ENCODE measurements at regions not wholly inside any gene's neighbourhood (a gene's known extent, or its start where the extent isn't known, plus 50 kb on each side); places are given as distances from the start of the nearest gene placed in this dataset.
"Not testable (repeated sequence)": the region's sequence is repeated elsewhere in the genome, so short reads cannot be mapped to it uniquely, and the experiment has no call there.

DNA sequence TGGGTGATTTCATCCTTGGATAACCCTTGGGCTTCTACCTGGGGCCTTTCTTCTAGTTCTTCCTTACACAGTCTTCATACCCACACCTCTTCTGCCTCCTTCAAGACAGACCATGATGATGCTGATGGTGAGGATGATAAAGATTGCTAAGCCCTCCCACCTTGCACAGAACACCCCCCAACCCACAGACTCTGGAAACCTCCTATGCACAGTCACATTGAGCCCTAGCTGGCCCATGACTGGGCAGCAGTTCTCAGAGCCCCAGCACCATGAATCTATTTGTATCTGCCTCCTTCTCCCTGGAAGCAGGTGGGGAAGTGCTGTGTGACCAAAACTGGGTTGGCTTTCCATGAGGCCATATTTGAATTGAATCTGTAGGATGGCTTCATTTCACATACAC is 99.8 kb downstream of the EN1 start:
- no peak overlapping the region for H3K4me3 Mint-ChIP-seq
- DNase-seq (no peak), ATAC-seq (ENCODE audit: poor library complexity) (no peak)
- no peaks in the 10 kb centered on the region for H3K4me1 Mint-ChIP-seq (ENCODE audit: low read depth)
- Histone ChIP-seq H3K9me3 (ENCODE audit: control insufficient read depth in 1 of 2, insufficient read depth in 1 of 2, low read length in 2 of 2) (peaks cover 7 to 15% of the 10 kb centered on the region in 2 experiments), H3K27me3 (ENCODE audit: control insufficient read depth in 1 of 2, insufficient read depth in 2 of 2, low read length in 2 of 2) (peaks cover 0 to 2% of the 10 kb centered on the region in 2 experiments), H3K36me3 (ENCODE audit: insufficient read depth, low read length) (no peaks in the 10 kb centered on the region), H3K27ac (ENCODE audit: low read depth in 1 of 2, low read length in 2 of 2) (no peak overlapping the region), H3K4me3 (ENCODE audit: low read length) (no peak overlapping the region), H3K4me1 (ENCODE audit: insufficient read depth, low read length) (no peaks in the 10 kb centered on the region)
- TF ChIP-seq, protein P1, sequence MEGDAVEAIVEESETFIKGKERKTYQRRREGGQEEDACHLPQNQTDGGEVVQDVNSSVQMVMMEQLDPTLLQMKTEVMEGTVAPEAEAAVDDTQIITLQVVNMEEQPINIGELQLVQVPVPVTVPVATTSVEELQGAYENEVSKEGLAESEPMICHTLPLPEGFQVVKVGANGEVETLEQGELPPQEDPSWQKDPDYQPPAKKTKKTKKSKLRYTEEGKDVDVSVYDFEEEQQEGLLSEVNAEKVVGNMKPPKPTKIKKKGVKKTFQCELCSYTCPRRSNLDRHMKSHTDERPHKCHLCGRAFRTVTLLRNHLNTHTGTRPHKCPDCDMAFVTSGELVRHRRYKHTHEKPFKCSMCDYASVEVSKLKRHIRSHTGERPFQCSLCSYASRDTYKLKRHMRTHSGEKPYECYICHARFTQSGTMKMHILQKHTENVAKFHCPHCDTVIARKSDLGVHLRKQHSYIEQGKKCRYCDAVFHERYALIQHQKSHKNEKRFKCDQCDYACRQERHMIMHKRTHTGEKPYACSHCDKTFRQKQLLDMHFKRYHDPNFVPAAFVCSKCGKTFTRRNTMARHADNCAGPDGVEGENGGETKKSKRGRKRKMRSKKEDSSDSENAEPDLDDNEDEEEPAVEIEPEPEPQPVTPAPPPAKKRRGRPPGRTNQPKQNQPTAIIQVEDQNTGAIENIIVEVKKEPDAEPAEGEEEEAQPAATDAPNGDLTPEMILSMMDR (IDR thresholded peaks at IDR 0.05), result no peak
- H3K27ac Mint-ChIP-seq, result no peak overlapping the region
- intact Hi-C loops (cut with DNase I, micrococcal nuclease), result no loop called here
- POLR2A ChIA-PET, result no interaction called here
- H3K9me3 Mint-ChIP-seq, result peaks cover 6% of the 10 kb centered on the region
- H3K36me3 Mint-ChIP-seq (ENCODE audit: low read depth), result no peaks in the 10 kb centered on the region
- CTCF ChIA-PET, result no interaction called here
- peaks cover 22% of the 10 kb centered on the region for H3K27me3 Mint-ChIP-seq

GRCh38 chr2:118747066-118747465 is 100.4 kb downstream of the EN1 start:
- ChIA-PET CTCF (no interaction called here), POLR2A (no interaction called here)
- Mint-ChIP-seq H3K27ac (no peak overlapping the region), H3K36me3 (ENCODE audit: low read depth) (no peaks in the 10 kb centered on the region), H3K9me3 (peaks cover 6% of the 10 kb centered on the region), H3K4me1 (ENCODE audit: low read depth) (no peaks in the 10 kb centered on the region), H3K4me3 (no peak overlapping the region), H3K27me3 (peaks cover 26% of the 10 kb centered on the region)
- H3K36me3 ChIP-seq (ENCODE audit: insufficient read depth, low read length), result no peaks in the 10 kb centered on the region
- ATAC-seq (ENCODE audit: poor library complexity) (no peak), DNase-seq (no peak)
- TF ChIP-seq, protein P1 (IDR thresholded peaks at IDR 0.05), result no peak
- peaks cover 0 to 2% of the 10 kb centered on the region in 2 experiments for H3K27me3 ChIP-seq (ENCODE audit: control insufficient read depth in 1 of 2, insufficient read depth in 2 of 2, low read length in 2 of 2)
- peaks cover 7 to 15% of the 10 kb centered on the region in 2 experiments for H3K9me3 ChIP-seq (ENCODE audit: control insufficient read depth in 1 of 2, insufficient read depth in 1 of 2, low read length in 2 of 2)
- H3K4me1 ChIP-seq (ENCODE audit: insufficient read depth, low read length), result no peaks in the 10 kb centered on the region
- no peak overlapping the region for H3K4me3 ChIP-seq (ENCODE audit: low read length)
- intact Hi-C loops (cut with DNase I, micrococcal nuclease), result no loop called here
- H3K27ac ChIP-seq (ENCODE audit: low read depth in 1 of 2, low read length in 2 of 2), result no peak overlapping the region

DNA sequence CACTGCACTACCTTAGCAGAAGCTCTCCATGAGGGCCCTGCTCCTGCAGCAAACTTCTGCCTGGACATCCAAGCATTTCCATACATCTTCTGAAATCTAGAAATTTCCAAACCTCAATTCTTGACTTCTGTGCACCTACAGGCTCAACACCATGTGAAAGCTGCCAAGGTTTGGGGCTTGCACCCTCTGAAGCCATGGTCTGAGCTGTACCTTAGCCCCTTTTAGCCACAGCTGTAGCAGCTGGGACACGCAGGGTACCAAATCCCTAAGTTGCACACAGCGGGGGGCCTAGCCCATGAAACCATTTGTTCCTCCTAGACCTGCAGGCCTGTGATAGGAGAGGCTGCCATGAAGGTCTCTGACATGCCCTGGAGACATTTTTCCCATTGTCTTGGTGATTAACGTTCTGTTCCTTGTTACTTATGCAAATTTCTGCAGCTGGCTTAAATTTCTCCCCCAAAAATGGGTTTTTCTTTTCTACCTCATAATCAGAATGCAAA is 102.7 kb downstream of the EN1 start:
- ATAC-seq (ENCODE audit: poor library complexity); H3K4me1 Mint-ChIP-seq (ENCODE audit: low read depth); H3K36me3 Mint-ChIP-seq (ENCODE audit: low read depth); POLR2A ChIA-PET; H3K27ac ChIP-seq (ENCODE audit: low read depth in 1 of 2, low read length in 2 of 2); H3K9me3 Mint-ChIP-seq; H3K36me3 ChIP-seq (ENCODE audit: insufficient read depth, low read length); DNase-seq; H3K4me1 ChIP-seq (ENCODE audit: insufficient read depth, low read length); H3K4me3 Mint-ChIP-seq; H3K27ac Mint-ChIP-seq; intact Hi-C loops (cut with DNase I, micrococcal nuclease); H3K27me3 ChIP-seq (ENCODE audit: control insufficient read depth in 1 of 2, insufficient read depth in 2 of 2, low read length in 2 of 2); H3K4me3 ChIP-seq (ENCODE audit: low read length); CTCF ChIA-PET: not testable (repeated sequence)
- peaks cover 24% of the 10 kb centered on the region for H3K27me3 Mint-ChIP-seq
- peaks cover 7 to 12% of the 10 kb centered on the region in 2 experiments for H3K9me3 ChIP-seq (ENCODE audit: control insufficient read depth in 1 of 2, insufficient read depth in 1 of 2, low read length in 2 of 2)
